ENCODE measurements at regions not wholly inside any gene's neighbourhood (a gene's known extent, or its start where the extent isn't known, plus 50 kb on each side); places are given as distances from the start of the nearest gene placed in this dataset.

DNA sequence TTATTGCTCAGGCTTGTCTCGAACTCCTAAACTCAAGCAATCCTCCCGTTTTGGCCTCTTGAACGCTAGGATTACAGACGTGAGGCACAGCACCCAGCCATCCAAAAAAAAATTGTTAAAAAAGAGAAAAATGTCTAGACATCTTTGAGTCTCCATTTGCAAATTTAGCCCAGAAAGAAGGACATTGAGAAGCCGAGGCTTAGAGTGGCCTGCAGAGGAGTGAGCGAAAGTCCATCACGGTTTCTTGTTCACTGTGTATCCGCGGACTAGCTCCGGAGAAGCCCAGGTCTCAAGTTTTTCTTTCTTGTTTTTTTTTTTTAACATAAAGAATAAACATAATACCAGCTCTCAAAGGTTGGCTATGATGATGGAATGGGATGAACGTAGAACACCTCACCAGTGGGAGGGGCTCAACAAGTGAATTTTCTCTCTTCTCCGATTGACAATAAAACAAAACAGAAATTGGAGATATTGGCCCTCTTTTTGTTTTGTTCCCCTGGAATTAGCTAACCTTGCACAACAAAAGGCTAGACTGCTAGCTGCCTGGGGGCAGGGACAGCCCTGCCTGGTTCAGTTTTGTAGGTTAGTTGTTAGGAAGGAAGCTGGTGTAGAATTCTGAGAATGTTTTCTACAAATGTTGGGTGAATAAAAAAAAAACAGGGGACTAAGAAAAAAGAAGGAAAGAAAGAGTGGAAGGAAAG is 163.4 kb downstream of the MYCN start:
- TF ChIP-seq ESRRG (CRISPR knock-in tag; IDR thresholded peaks at IDR 0.05) (no peak), ARNTL (CRISPR knock-in tag; IDR thresholded peaks at IDR 0.05; ENCODE audit: borderline replicate concordance, low read depth) (no peak), ZNF565 (CRISPR knock-in tag; conservative IDR thresholded peaks at IDR 0.05; ENCODE audit: low read depth) (no peak), ZFP30 (CRISPR knock-in tag; IDR thresholded peaks at IDR 0.05) (no peak), ZNF70 (CRISPR knock-in tag; IDR thresholded peaks at IDR 0.05) (no peak), OSR1 (CRISPR knock-in tag; IDR thresholded peaks at IDR 0.05) (no peak), GLIS3 (CRISPR knock-in tag; IDR thresholded peaks at IDR 0.05) (no peak), CSDC2 (CRISPR knock-in tag; IDR thresholded peaks at IDR 0.05) (no peak), BACH2 (CRISPR knock-in tag; IDR thresholded peaks at IDR 0.05; ENCODE audit: borderline replicate concordance) (no peak), TCF4 (CRISPR knock-in tag; IDR thresholded peaks at IDR 0.05; ENCODE audit: borderline replicate concordance) (no peak)
- TF ChIP-seq, protein P1, sequence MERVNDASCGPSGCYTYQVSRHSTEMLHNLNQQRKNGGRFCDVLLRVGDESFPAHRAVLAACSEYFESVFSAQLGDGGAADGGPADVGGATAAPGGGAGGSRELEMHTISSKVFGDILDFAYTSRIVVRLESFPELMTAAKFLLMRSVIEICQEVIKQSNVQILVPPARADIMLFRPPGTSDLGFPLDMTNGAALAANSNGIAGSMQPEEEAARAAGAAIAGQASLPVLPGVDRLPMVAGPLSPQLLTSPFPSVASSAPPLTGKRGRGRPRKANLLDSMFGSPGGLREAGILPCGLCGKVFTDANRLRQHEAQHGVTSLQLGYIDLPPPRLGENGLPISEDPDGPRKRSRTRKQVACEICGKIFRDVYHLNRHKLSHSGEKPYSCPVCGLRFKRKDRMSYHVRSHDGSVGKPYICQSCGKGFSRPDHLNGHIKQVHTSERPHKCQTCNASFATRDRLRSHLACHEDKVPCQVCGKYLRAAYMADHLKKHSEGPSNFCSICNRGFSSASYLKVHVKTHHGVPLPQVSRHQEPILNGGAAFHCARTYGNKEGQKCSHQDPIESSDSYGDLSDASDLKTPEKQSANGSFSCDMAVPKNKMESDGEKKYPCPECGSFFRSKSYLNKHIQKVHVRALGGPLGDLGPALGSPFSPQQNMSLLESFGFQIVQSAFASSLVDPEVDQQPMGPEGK (CRISPR knock-in tag; IDR thresholded peaks at IDR 0.05; ENCODE audit: borderline replicate concordance), result no peak
- TF ChIP-seq, protein P2, sequence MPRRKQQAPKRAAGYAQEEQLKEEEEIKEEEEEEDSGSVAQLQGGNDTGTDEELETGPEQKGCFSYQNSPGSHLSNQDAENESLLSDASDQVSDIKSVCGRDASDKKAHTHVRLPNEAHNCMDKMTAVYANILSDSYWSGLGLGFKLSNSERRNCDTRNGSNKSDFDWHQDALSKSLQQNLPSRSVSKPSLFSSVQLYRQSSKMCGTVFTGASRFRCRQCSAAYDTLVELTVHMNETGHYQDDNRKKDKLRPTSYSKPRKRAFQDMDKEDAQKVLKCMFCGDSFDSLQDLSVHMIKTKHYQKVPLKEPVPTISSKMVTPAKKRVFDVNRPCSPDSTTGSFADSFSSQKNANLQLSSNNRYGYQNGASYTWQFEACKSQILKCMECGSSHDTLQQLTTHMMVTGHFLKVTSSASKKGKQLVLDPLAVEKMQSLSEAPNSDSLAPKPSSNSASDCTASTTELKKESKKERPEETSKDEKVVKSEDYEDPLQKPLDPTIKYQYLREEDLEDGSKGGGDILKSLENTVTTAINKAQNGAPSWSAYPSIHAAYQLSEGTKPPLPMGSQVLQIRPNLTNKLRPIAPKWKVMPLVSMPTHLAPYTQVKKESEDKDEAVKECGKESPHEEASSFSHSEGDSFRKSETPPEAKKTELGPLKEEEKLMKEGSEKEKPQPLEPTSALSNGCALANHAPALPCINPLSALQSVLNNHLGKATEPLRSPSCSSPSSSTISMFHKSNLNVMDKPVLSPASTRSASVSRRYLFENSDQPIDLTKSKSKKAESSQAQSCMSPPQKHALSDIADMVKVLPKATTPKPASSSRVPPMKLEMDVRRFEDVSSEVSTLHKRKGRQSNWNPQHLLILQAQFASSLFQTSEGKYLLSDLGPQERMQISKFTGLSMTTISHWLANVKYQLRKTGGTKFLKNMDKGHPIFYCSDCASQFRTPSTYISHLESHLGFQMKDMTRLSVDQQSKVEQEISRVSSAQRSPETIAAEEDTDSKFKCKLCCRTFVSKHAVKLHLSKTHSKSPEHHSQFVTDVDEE (CRISPR knock-in tag; IDR thresholded peaks at IDR 0.05), result no peak
- TF ChIP-seq, protein P3, sequence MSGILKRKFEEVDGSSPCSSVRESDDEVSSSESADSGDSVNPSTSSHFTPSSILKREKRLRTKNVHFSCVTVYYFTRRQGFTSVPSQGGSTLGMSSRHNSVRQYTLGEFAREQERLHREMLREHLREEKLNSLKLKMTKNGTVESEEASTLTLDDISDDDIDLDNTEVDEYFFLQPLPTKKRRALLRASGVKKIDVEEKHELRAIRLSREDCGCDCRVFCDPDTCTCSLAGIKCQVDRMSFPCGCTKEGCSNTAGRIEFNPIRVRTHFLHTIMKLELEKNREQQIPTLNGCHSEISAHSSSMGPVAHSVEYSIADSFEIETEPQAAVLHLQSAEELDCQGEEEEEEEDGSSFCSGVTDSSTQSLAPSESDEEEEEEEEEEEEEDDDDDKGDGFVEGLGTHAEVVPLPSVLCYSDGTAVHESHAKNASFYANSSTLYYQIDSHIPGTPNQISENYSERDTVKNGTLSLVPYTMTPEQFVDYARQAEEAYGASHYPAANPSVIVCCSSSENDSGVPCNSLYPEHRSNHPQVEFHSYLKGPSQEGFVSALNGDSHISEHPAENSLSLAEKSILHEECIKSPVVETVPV (CRISPR knock-in tag; IDR thresholded peaks at IDR 0.05), result no peak
